DMS 273 (cell line): ENCODE measurements at regions not wholly inside any gene's neighbourhood (a gene's known extent, or its start where the extent isn't known, plus 50 kb on each side); places are given as distances from the start of the nearest gene placed in this dataset.

Experiments used
- DNase-seq: peaks from one replicate; lab custom pipeline; 2025; ENCODE audit not compliant: unreplicated experiment; lab: John Stamatoyannopoulos, UW

- no peak for DNase-seq
These were observed 147.1 kb upstream of the LYZL1 start for GRCh38 chr10:29141761-29142160.

DNA sequence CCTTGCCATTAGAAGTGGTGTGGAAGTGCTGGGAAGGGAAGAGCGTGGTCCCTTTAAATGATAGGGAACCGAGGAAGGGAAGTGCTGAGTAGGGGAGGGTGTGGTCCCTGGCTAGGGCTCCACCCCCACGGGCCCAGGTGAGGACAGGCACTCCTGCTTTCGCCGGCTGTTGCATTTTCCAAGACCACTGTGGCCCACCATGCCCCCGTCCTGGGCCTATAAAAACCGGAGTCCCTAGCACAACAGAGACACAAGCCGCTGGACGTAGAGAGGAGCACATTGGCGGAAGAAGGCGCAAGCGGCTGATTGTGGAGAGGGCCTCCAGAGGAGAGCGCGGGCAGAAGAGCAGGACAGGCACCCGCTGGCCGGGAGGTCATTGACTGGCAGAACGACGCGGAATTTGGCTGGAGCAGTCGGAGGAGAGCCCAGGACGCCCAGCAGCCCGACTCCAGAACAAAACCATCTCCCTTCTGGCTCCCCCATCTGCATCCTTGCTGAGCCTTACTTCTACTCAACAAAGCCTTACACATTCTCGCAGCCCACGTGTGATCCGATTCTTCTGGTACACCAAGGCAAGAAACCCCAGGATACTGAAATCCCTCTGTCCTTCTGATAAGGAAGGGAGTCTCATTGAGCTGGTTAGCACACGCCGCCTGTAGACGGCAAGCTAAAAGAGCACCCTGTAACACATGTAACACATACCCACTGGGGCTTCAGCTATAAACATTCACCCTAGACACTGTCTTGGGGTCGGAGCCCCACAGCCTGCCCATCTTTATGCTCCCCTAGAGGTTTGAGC lies 146.2 kb upstream of the LYZL1 start:
- no peak for DNase-seq

- no peak for DNase-seq
These were observed 144.7 kb upstream of the LYZL1 start for GRCh38 chr10:29144126-29144525.

- DNase-seq = no peak
These were observed 142.4 kb upstream of the LYZL1 start for GRCh38 chr10:29146311-29147100.

- DNase-seq = no peak
These were observed 138.9 kb upstream of the LYZL1 start for GRCh38 chr10:29150010-29150409.

- DNase-seq = no peak
These were observed 137.9 kb upstream of the LYZL1 start for GRCh38 chr10:29151005-29151404.

- DNase-seq = no peak
These were observed 131.5 kb upstream of the LYZL1 start for GRCh38 chr10:29157321-29157720.

DNA sequence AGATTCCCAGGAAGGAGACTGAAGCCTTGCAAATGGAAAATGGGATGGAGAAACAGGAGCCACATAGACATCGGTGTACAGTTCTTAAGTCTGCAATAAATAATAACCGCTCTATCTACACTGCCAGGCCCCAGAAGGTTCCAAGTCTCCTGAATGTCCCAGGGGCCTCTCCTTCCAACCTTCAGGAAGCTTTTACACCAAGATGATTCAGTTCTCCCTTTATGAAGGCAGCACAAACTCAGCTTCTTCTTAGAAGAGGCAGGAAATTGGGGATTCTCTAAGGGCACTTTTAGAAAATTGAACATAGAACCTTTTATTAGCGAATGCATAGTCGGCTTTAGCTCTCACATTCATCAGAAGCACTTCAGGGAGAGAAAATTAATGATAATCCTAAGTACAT lies 130.8 kb upstream of the LYZL1 start:
- no peak for DNase-seq

DNA sequence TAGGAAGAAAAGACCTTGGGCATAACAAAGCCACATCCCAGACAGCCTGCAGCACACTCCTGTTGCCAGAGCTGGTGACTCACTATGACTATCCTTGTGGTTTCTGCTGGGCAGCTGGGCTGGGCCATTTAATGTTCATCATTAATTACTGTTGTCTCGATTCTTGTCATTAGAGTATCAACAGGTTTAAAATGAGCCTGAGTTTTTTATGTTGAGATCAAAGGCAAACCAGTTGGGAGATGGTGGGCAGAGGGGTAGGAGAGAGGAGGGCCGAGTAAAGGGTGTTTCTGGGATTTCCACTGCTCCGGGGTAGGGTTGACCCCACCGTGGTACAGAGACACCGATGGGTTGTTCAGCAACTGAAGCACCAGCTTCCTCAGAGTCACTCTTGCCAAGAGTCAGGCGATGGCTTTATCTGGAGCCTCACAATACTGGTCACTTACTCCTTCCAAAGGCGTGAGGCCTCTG lies 128.7 kb upstream of the LYZL1 start:
- DNase-seq = no peak

- DNase-seq = no peak
These were observed 125.1 kb upstream of the LYZL1 start for GRCh38 chr10:29163746-29164145.

- no peak for DNase-seq
These were observed 122.2 kb upstream of the LYZL1 start for GRCh38 chr10:29166713-29167112.

- DNase-seq = no peak
These were observed 119.8 kb upstream of the LYZL1 start for GRCh38 chr10:29169021-29169420.

DNA sequence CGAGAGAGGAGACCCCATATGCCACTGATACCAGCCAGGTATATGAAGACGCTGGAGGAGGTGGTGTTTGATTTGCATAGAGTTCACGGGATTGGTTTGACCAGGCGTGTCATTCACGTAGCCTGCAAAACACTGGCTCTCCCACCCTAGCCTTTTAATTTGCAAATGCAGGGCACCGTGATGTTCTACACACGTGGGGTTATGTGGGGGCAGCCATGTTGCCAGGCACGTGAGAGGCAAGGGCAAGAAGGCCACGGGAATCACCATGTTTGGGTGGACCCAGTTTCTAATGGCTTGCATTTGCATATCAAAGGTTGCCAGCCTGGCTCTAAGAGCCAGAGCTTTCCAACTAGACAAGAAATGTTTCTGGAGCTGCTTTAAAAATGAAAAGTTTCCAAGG lies 117.2 kb upstream of the LYZL1 start:
- DNase-seq = no peak

- no peak for DNase-seq
These were observed 114.5 kb upstream of the LYZL1 start for GRCh38 chr10:29174389-29174788.

- DNase-seq = no peak
These were observed 111.7 kb upstream of the LYZL1 start for GRCh38 chr10:29176845-29177832.

DNA sequence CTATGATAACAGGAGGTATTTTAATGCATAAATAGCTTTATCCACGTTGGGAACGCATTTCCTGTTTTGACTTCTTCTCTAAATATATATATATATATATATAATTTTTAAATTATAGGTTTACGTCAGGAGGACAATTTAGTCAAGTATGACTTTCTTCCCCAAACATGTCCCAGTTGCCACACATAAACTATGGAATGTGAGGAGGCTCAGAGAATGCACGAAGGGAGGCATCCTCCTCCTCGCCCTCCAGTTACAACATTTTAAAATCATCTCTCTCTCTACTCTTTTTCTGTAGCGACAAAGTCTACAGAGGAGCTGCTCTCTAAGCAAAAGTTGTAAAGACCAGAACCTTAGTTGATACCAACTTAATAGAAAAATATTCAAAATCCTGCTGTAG lies 106.9 kb upstream of the LYZL1 start:
- DNase-seq = no peak

DNA sequence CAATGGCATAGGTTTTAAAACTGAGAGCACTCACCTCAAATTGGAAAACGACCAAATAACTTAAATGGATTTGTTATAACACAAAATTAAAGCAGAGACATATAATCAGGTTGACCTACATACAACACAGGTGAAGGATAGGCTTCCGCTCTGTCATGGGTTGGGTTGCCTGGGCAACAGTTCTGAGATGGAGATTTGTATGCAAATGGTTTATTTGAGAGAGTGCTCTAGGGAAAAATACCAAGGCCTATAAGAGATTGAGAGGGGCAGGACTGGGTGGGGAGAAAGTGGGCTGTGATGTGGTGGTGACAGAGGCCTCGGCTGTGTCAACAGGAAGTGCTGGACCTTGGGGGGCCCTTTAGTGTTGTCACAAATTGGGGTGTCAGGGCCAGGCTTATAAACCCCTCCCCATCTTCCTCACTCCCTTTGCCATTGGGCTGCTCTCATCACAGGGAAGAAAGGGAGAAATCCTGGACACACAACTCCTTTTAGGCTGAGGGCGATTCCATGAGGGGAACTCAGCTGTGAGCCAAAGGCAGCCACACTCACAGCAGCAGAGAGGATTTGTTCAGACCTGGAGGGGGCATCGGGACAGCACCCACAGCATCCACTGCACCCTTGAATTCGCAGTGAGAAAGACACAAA lies 105.4 kb upstream of the LYZL1 start:
- no peak for DNase-seq

GRCh38 chr10:29184205-29185000 lies 104.5 kb upstream of the LYZL1 start:
- DNase-seq = no peak

- DNase-seq = no peak
These were observed 103.8 kb upstream of the LYZL1 start for GRCh38 chr10:29185050-29185449.

DNA sequence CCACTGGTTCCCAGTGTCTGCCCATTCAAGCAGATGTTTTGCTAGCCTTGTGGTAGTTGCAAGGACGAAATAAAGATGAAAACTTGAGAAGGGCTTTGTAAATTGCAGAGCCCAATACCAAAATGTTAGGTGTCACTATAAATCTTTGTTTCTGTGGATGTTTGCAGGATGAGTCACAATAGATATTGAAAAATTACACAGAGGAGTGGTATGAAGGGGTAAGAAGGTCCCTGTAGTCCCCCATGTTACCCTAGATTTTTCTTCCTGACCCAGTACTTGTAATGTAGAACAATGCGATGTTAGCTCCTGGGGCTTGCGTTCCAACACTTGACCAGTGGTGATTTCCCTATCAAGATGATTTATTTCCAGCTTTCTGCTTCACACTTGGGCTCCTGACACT lies 102.6 kb upstream of the LYZL1 start:
- DNase-seq = no peak
